HUDEP-2 (cell line): ENCODE measurements at regions not wholly inside any gene's neighbourhood (a gene's known extent, or its start where the extent isn't known, plus 50 kb on each side); places are given as distances from the start of the nearest gene placed in this dataset.

ENCODE experiments used
- DNase-seq, 76 experiments: peaks; one replicate each; lab custom pipeline; 2025; ENCODE audit not compliant: unreplicated experiment in 76 of 76; lab: John Stamatoyannopoulos, UW

DNA sequence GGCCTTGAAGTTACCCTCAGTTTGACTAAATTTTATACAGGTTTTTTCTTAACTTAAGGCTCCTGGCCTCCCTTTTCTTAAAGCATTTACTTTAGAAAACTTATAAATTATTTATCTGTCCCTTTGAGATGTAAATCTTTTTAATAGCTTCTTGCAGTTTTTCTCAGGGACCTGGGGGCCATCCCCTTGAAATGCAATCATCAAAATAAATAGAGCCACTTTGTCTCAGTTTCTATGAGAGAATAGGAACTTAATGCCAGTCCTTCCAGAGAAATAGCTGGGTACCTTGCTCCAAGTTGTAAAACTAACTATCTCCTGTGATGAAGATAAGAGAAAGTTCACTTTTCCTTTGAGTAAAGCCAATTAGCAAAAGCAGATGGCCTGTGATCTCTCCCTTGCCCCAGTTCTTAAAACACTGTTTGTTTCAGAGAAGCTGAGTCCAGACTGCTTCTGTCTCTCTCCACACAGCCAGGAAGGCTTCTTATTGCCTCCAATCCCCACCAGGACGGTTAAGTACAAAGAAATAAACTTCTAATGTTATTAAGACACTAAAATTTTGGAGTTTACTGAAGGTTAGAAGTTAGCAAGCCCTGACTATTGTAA lies 913.1 kb downstream of the OLFM4 start:
- no peak for DNase-seq

DNA sequence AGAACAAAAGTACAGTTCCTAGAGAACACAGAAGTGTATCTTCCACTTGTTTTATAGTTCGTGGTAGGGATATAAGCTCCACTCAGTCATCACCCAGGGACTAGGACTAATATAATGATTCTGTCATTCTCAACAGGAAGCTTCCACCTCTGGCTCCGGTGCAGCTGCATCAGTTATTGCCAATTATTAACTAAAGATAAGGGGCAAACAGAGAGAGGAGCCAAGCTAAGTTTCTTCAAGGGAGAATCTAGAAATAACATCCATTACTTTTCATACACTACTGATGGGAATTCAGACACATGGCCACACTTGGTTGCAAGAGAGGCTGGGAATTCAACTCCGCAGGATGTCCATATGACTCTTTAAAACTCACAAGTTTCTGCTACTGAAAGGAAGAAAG lies 917.9 kb downstream of the OLFM4 start:
- no peak for DNase-seq

- no peak for DNase-seq
These were observed 924.6 kb downstream of the OLFM4 start for GRCh38 chr13:53953183-53953582.
